Activated T-cell treated with anti-CD3 and anti-CD28 coated beads for 24 hours (primary cell): ENCODE measurements at regions not wholly inside any gene's neighbourhood (a gene's known extent, or its start where the extent isn't known, plus 50 kb on each side); places are given as distances from the start of the nearest gene placed in this dataset.

ENCODE experiments used
- DNase-seq: peaks from one replicate; pipeline ENCODE4 v3.0.0-alpha.2; 2020; ENCODE audit warnings: low read depth

- DNase-seq, result no peak
Measured at GRCh38 chr5:19369048-19369447, 619.0 kb downstream of the CDH18 start.

- no peak for DNase-seq
Measured at GRCh38 chr5:19369561-19369960, 618.4 kb downstream of the CDH18 start.

GRCh38 chr5:19370655-19371386, 617.2 kb downstream of the CDH18 start:
- no peak for DNase-seq

DNA sequence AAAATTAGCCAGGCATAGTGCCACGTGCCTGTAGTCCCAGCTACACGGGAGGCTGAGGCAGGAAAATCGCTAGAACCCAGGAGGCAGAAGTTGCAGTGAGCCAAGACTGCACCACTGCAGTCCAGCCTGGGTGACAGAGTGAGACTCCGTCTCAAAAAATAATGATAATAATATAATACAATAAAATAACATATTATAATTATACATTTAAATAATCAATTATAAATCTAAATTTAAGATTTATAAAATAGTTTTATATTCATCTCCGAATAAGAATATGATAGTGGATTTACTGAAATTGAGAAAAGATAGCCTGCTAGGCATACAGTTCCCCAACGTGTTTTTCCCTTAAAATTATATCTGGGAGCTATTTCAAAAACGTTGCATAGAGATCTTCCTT, 599.6 kb downstream of the CDH18 start:
- no peak for DNase-seq

- DNase-seq, result no peak
Measured at GRCh38 chr5:19401032-19401431, 587.0 kb downstream of the CDH18 start.

- no peak for DNase-seq
Measured at GRCh38 chr5:19406576-19407365, 581.2 kb downstream of the CDH18 start.

DNA sequence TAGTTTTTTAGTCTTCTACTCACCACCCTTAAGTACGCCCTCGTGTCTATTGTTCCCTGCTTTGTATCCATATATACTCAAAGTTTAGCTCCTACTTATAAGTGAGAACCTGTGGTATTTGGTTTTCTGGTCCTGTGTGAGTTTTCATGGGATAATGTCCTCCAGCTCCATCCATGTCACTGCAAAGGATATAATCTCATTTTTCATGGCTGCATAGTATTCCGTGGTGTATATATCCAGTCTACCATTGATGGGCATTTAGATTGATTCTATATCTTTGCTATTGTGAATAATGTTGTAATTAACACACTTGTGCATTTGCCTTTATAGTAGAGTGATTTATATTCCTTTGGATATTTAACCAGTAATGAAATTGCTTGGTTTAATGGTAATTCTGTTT, 579.9 kb downstream of the CDH18 start:
- DNase-seq, result no peak

- DNase-seq, result no peak
Measured at GRCh38 chr5:19411936-19412335, 576.1 kb downstream of the CDH18 start.
